SK-N-MC (cell line): ENCODE measurements at regions not wholly inside any gene's neighbourhood (a gene's known extent, or its start where the extent isn't known, plus 50 kb on each side); places are given as distances from the start of the nearest gene placed in this dataset.

Experiments used
- EZH2 ChIP-seq: fragments of 200-600 bp; sonication (generic); IDR thresholded peaks from one replicate; pipeline ENCODE4 v1.6.1; 2017; ENCODE audit warnings: antibody characterized with exemption
- POLR2AphosphoS5 ChIP-seq: IDR thresholded peaks from 2 replicates; pipeline ENCODE4 v1.6.1; 2012; ENCODE audit warnings: mild to moderate bottlenecking, low read depth, low read length, borderline replicate concordance

- TF ChIP-seq EZH2 (no peak), POLR2AphosphoS5 (no peak)
Observed at GRCh38 chr5:89053547-89053946, 170.6 kb upstream of the MEF2C start.
